Sciatic nerve (tissue), 2 donors: ENCODE measurements at regions not wholly inside any gene's neighbourhood (a gene's known extent, or its start where the extent isn't known, plus 50 kb on each side); places are given as distances from the start of the nearest gene placed in this dataset.

Experiments used
- ATAC-seq: fragments of 200-7000 bp; cut with Tn5 transposase; one replicate; pipeline ENCODE4 v1.9.1; 2020; ENCODE audit warnings: mild to moderate bottlenecking, moderate library complexity
- DNase-seq: peaks from one replicate; pipeline ENCODE4 v3.0.0-alpha.2; 2020; ENCODE audit warnings: low spot score
- intact Hi-C: fragments of 100-400 bp; cut with DNase I; formaldehyde crosslinking; loops from one replicate; pipeline ENCODE4 v1.14.2; 2022
- donor health status: DM: no; HTN: no; CAD: no.
- donor health status: DM: no; HTN: no; CAD: no.

- DNase-seq (no peak), ATAC-seq (no peak)
- intact Hi-C loops: no loop called here
Measured at GRCh38 chr9:13597427-13597826, 317.9 kb upstream of the MPDZ start.

GRCh38 chr9:13597004-13597403 is 317.5 kb upstream of the MPDZ start:
- DNase-seq (no peak), ATAC-seq (peak; percentile 59)
- intact Hi-C loops: no loop called here

- intact Hi-C loops: no loop called here
- DNase-seq (no peak), ATAC-seq (no peak)
Measured at GRCh38 chr9:13596383-13596970, 317.0 kb upstream of the MPDZ start.

- ATAC-seq: no peak
- intact Hi-C loops: no loop called here
- DNase-seq: no peak
Measured at GRCh38 chr9:13590996-13591395, 311.5 kb upstream of the MPDZ start.

- intact Hi-C loops: no loop called here
- DNase-seq (no peak), ATAC-seq (no peak)
Measured at GRCh38 chr9:13589034-13589737, 309.7 kb upstream of the MPDZ start.

- DNase-seq (no peak), ATAC-seq (peak; percentile 87)
- intact Hi-C loops: no loop called here
Measured at GRCh38 chr9:13588151-13589033, 308.9 kb upstream of the MPDZ start.

- no peak for ATAC-seq
- no peak for DNase-seq
- intact Hi-C loops: no loop called here
Measured at GRCh38 chr9:13587571-13587970, 308.1 kb upstream of the MPDZ start.

GRCh38 chr9:13586587-13587374 is 307.3 kb upstream of the MPDZ start:
- DNase-seq (no peak), ATAC-seq (no peak)
- intact Hi-C loops: no loop called here

- no peak for ATAC-seq
- intact Hi-C loops: no loop called here
Measured at GRCh38 chr9:13580760-13581159, 301.3 kb upstream of the MPDZ start.

GRCh38 chr9:13580131-13580530 is 300.6 kb upstream of the MPDZ start:
- ATAC-seq: no peak
- DNase-seq: no peak
- intact Hi-C loops: no loop called here

More at GRCh38 chr9:13580760-13581159, 301.3 kb upstream of the MPDZ start:
- DNase-seq: no peak

GRCh38 chr9:13576101-13576500 is 296.6 kb upstream of the MPDZ start:
- DNase-seq: no peak
- intact Hi-C loops: no loop called here
- no peak for ATAC-seq

- intact Hi-C loops: no loop called here
- DNase-seq (no peak), ATAC-seq (no peak)
Measured at GRCh38 chr9:13575558-13575957, 296.1 kb upstream of the MPDZ start.

- intact Hi-C loops: no loop called here
- DNase-seq (no peak), ATAC-seq (peak; percentile 66)
Measured at GRCh38 chr9:13570068-13570974, 290.8 kb upstream of the MPDZ start.

GRCh38 chr9:13569602-13570067 is 290.1 kb upstream of the MPDZ start:
- intact Hi-C loops: no loop called here

GRCh38 chr9:13568841-13569601 is 289.5 kb upstream of the MPDZ start:
- ATAC-seq: peak; percentile 43
- intact Hi-C loops: no loop called here
- DNase-seq: no peak

More at GRCh38 chr9:13569602-13570067, 290.1 kb upstream of the MPDZ start:
- ATAC-seq (peak; percentile 8), DNase-seq (no peak)

- ATAC-seq (peak; percentile 80), DNase-seq (no peak)
- intact Hi-C loops: no loop called here
Measured at GRCh38 chr9:13568405-13568804, 288.9 kb upstream of the MPDZ start.

GRCh38 chr9:13567833-13568232 is 288.3 kb upstream of the MPDZ start:
- ATAC-seq: peak; percentile 39
- no peak for DNase-seq
- intact Hi-C loops: no loop called here
